Activated CD4-positive, alpha-beta T cell treated with anti-CD3 and anti-CD28 coated beads for 48 hours (primary cell): ENCODE measurements at regions not wholly inside any gene's neighbourhood (a gene's known extent, or its start where the extent isn't known, plus 50 kb on each side); places are given as distances from the start of the nearest gene placed in this dataset.

ENCODE experiments used
- DNase-seq: peaks from one replicate; pipeline ENCODE4 v3.0.0-alpha.2; 2020

DNA sequence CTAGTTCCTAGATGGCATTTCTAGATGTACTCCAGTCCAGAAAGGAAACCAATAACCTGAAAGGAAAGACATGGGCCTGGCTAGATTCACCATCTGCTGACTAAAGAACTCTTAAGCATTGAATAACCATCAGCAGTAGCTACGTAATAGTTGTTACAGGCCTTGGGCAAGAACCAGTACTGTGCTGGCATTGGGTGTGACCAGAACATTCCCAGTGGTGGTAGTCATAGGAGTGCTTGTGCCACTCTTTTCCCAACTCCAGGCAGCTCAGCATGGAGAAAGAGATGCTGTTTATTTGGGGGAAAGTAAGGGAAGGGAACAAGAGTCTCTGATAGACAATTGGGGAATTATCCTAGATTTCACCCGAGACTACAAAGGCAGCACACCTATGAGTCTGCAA is 333.3 kb downstream of the SLC16A7 start:
- no peak for DNase-seq

DNA sequence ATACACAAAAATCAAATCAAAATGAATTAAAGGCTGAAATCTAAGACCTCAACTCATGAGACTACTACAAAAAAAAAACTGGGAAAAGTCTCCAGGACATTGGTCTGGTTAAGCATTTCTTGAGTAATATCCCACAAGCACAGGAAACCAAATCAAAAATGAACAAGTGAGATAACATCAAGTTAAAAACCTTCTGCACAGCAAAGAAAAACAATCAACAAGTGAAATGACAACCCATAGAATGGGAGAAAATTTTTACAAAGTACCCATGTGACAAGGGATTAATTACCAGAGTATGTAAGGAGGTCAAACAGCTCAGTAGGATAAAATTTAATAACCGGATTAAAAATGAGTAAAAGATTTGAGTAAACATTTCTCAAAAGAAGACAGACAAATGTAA is 338.7 kb downstream of the SLC16A7 start:
- no peak for DNase-seq

DNA sequence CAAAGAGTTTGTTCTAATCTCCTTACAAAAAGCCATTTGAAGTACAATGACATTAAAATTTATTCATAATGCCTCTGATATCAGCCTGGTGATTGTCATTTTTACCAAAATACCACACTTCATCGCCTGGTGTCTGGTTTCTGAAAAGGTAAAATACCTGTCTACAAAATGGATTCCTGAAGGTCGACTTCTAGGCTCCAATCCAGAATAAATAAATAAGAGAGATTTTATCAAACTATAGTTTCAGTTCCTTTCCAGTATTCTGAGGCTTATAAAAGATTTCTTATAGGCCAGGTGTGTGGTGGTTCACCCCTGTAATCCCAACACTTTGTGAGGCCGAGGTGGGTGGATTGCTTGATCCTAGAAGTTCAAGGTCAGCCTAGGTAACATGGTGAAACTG is 340.7 kb downstream of the SLC16A7 start:
- DNase-seq: no peak

DNA sequence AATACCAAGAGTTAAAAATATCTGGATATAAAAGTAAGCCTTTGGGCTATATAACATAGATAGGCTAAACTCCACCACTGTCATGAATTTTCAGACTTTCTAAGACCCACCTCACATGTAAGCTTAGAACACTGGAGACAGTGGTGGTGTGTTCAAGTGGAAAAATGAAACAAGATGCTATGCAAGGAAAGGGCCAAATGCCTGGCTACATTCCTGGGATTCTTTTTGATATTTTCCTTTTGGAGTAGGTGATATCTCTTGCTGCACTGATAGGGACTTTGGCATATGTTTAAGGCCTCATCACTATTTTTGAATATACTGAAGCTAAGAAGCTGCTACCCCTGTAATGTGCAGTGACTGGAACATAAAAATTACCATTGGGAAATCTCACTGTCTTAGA is 341.3 kb downstream of the SLC16A7 start:
- no peak for DNase-seq

DNA sequence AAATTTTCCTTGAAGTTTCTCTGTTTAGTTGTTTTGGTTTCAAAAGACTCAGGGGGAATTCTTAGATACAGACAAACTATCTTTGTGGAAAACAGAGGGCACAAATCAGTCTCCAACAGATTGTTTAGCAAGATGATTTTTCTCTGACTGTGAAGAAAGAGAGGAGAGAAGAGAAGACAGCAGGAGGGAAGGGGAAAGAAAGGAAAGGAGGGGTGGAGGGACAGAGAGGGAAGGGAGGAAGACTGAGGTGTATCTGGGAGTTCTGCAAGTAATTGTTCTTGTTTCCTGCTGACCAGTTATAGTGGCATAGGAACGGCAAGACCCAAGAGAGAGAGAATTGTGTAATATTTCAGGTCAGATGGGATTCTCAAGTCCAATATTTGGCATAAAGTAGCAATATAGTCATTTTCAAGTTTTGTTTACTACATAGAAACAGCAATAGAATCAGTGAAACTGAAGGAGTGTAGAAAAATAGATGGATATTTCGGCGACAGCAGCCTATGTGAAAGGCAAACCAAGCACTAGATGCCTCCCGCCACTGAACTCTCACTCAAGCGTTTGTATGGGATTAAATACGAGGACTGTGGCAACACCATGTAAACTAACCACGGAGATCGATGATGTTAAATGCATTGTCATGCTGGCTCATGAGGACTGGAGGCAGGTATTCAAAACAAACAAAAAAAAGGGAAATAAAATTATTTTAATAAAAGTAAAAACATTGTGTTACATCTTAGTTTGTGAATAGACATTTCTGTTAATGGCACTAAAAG is 342.5 kb downstream of the SLC16A7 start:
- no peak for DNase-seq

DNA sequence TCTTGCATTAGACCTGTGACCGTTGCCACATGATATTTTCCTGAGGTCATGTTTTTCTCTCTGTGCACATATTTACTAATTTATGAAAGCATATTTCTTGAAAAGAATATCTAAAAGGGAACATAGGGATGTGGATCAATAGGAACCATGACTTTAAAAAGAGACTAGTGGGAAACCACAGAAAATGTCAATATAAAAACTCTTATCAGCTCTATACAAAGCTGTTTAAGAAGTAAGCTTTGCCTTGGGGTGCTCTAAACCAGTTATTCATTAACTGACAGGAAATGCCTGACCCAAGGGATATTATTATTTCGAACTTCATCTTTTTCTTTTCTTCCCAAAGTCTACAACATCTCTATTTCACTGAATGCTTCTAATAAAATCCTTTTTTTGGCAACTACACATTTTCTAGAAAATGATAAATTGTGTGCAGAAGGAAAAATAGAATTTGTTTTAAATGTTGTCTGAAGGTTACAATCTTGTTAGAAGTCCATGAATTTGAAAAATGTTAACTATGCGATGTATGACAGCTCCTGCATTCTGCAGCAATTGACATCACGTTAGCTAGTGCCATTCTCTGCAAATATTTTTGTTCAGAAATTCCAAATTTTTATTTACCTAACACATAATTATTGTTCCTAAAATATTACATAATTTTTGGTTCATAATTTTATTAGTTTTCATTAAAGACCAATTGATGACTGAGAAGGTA is 345.0 kb downstream of the SLC16A7 start:
- no peak for DNase-seq

DNA sequence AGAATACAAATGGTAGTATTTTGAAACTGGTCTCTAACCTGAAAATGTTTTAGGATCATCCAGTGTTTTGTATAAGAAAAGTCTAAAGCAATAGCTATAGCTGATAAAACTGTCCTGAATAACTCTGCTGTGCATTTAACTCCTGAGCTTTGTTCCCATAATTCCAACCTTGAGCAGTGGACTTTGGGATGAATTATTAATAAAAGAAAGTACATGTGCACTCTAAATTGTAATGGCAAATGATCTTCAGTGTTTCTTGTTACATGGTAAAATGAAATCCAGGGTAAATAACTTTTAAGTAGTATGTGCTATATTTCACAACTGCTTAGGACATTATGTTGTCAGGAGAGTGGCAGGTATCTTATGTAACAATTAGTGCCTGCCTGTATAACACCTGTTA is 345.6 kb downstream of the SLC16A7 start:
- DNase-seq: no peak

DNA sequence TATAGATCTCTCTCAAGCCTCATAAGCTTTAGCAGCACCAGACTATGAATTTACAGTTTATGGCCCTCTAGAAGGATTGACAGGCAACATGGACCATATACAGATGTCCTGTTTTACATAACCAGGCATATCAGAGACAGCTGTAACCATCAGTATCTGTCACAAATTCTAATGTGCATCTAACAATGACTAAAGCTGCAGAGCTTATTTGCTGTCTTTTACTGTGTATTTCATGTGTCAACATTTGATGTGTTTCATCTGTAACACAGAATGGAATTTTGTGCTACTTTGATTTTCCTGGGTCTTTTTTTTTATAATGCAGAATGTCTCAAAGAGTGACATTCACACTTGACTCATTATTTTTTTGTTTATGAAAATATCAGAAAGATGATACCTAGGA is 348.3 kb downstream of the SLC16A7 start:
- no peak for DNase-seq

DNA sequence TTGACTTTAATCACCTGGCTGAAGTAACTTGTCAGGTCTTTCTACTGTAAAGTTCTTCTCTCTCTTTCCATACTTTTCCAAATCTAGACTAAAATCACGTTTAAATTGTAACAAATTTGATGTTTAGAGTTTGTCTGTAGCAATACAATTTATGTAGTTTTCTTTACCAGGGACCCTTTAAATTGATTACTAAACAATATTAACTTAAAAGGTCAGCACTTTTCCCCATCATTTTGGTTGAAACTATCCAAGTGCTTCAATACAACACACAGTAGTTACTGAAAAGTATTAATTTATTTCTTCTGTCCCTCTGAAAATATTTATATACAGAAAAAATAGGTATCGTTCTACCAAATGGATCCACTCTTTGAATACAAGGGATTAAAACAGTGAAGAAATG is 350.8 kb downstream of the SLC16A7 start:
- DNase-seq: no peak

DNA sequence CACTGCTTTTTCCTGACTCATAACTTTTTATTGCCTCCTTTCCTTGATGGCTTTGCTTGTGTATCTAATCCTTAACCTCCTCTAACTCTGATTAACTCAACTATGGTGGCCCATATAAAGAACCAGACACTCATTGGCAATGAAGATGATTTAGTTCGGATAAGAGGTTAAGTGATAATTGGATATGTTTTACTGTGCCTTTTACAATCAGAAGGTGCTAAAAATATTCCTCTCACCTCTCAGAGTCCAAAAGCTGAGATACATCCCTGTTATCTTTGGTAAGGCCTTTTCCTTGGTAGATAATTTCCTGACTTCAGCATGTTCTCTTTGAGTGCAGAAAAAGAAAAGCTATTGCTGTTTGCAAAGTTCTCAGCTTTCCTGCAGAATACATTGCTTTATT is 367.7 kb downstream of the SLC16A7 start:
- no peak for DNase-seq

DNA sequence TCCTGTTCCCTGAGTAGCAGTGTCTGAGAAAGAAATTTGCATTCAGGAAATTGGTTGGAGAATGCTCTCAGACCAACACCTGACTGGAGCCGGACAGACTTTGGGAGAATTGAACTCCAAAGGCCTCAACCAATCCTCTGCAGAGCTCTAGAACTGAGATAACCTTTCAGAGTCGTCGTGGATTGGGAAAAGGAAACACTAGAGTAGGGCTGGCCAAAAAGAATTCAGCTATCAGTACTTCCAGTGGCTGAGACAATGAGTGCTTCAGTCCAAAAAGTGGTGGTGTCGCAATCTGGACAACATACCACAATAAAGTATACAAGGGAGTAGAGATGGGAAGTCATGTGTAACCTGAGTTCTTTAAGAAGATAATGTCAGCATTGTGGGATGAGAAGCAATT is 377.1 kb downstream of the SLC16A7 start:
- DNase-seq: no peak

DNA sequence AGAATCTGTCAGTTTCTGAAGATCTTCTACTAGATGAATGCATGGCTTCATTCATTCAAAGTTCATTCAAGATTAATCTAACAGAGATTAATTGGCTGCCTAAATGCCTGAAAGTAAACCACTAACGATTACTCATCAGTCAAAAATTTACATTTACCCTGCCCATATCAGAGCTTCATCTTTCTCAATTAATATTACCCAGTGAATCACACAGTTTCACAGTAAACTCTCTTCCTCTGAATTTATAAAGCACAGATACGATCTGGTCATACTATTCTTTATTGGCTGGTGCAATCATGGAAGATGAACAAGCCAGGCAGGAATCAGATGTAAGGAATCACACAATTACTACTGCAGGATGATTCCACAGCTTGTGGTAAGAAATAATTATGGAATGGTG is 377.7 kb downstream of the SLC16A7 start:
- DNase-seq: no peak

DNA sequence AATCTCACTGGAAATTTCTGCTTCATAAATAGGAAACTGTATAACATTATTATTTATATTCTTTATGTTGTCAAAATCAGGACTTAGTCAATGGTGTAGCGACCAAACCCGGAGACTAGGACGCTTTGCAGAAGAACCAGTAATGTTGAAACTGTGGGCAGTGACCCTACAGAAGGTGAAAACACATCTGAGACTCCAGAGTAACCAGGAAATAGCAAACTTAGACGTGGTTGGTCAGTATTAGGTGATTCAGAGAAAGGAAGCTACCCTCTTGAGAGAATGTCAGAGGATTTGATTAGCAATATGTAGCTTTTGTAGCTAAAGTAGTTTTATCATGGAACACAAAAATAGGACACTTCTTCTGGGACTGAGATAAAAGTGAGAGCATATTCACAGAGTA is 381.9 kb downstream of the SLC16A7 start:
- no peak for DNase-seq

DNA sequence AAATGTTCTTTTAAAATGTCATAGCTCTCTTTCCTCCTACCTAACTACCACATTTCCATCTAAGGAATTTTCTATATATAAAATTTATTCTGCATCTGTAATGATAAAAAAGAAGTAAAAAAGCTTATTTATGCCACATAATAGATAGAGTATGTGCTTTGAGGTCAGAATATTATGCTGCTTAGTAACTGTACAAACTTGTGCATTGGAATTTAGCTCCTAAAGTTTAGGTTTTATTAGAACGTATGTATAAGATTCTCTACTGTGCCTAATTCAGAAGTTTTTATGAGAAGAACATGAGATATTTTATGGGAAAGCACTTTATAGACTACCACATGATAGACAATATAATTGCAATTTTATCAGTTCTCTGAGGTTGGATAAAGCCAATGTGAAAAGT is 384.6 kb downstream of the SLC16A7 start:
- no peak for DNase-seq

DNA sequence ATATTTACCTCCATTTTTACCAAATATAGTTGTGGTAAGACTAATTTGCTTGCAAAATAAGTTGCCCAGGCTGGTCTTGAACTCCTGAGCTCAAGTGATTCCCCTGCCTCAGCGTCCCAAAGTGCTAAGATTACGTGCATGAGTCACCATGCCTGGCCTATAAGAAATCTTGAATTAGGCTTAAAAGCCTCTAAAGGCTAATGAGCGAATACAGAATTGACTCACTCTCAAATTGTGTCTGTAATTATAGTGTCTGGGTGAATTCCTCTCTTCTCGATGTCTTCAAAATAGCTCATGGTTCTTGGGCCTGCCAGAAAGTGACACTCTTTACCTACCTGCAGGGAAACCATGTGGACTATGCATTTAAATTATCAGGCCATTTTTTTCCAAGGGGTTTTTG is 403.5 kb downstream of the SLC16A7 start:
- DNase-seq: no peak

DNA sequence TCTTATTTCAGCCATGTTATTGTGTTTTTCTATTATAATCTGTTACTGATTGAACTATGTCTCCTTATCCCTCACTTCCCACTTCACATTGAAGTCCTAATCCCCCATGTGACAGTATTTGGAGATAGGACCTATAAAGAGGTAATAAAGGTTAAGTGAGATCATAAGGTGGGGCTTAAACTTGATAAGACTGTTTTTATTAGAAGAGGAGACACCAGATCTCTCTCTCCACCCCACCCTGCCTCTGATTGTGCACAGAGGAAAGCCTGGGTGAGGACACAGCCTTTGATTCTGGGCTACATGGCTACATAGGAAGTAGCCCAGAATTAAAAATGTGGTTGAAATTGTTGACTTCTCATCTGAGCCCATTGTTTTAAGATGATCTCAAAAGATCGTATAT is 414.7 kb downstream of the SLC16A7 start:
- DNase-seq: no peak

DNA sequence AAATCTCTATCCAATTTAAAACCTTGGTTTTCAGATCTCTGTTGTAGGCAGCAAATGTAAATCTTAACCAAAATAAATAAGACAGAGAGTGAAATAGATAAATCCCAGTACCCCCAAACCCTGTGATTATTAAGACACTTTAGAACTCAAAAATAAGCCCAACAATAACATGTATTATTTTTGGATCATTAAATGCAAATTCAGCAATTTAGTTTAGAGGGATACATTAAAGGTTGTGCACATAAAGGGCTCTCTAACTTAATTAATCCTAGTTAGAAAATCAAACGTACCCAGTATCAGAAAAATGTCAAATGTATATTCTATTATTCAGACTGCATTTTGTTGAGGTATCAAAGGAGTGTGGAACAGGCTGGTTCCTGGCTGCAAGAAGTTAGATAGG is 416.8 kb downstream of the SLC16A7 start:
- DNase-seq: no peak

DNA sequence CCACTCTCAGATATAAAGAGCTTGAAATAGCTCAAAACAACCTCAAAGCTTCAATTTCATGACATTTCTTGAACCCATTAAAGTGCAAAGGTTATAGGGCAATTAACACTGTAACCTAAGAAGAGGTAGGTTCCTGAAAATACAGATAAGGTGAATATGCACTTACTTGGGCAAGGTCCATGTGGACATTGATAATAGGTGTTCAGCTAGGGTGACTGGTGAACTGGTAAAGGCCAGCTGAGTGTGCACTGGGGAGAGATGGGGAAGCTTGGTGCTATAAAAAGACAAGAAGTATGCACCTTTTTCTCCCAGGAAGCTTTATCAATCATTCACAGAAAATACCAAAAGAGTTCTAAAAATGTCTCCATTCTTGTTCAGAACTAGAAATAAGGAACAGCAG is 418.6 kb downstream of the SLC16A7 start:
- DNase-seq: no peak

DNA sequence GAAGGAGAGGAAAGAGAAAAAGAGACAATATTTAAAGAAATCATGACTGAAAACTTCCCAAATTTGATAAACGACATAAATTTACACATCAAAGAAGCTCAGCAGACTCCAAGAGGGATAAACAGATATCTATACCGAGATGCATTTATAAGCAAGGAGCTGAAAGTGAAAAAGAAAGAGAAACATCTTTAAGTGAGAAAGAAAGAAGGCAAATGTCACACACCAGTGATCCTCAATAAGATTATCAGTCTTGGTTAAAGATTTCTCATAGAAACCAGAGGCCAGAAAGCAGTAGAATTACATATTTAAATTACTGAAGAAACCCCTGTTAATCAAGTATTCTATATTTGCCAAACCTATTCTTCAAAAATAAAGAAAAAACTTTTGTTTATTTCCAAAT is 424.2 kb downstream of the SLC16A7 start:
- no peak for DNase-seq

DNA sequence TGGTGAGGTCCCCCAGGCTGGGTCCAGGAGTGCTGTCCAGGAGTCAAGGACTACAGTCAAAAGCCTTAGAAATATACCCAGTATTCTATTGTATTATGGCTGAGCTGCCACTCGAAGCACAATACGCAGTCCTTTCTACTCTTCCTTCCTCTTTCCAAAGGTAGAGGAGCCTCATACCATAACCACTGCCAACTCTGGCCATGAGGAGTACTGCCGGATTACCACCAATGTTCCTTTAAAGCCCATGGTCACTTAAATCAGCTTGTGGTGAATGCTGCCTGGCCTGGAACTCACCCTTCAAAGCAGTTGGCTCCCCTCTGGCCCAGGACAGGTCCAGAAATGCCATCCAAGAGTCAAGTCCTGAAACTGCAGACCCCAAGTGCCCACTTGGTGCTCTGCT is 425.4 kb downstream of the SLC16A7 start:
- no peak for DNase-seq

DNA sequence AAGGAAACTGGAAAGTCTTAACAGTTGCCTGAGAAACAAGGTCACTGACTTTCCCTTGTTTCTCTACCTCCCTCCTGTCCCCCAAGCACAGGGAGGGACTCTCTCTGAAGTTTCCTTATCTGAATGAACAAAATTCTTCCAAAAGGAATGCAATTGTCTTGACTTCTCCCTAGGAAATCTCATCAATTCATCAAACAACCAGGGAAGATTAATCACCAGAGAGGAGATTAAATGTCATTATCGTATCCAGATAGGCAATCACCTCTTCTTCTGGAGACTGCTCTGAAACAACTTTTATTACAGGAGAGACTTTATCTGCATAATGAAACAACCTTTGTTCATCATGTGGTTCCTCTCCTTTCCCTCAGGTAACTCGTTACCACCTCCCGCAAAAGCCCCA is 431.4 kb downstream of the SLC16A7 start:
- no peak for DNase-seq

DNA sequence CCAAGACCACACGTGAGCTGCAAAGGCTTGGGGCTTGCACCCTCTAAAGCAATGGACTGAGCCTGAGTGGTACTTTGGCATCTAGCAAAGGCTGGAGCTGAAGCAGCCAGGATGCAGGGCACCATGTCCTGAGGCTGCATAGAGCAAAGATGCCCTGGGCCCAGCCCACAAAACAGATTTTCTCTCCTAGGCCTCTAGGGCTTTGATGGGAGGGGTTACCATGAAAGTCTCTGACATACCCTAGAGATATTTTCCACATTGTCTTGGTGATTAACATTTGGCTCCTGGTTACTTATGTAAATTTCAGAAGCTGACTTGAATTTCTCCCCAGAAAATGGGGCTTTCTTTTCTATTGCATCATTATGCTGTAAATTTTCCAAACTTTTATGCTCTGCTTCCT is 438.3 kb downstream of the SLC16A7 start:
- no peak for DNase-seq

DNA sequence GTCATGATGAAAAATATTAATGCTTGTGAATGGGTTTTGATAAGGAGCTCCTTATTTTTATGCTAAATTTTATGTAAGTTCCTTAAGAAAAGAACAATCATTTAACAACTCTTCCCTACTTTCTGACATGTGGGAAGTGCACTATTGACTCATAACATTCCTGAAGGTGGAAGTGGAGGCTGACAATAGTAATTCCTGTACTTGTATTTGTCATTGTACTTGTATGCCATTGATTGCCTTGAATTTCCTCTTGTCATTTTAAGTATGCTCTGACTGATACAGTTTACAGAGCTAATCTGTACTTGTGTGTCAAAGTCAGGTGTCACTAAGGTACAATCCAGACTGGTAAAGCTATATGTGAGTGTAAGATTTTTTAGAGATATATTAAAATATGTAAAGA is 440.0 kb downstream of the SLC16A7 start:
- no peak for DNase-seq

DNA sequence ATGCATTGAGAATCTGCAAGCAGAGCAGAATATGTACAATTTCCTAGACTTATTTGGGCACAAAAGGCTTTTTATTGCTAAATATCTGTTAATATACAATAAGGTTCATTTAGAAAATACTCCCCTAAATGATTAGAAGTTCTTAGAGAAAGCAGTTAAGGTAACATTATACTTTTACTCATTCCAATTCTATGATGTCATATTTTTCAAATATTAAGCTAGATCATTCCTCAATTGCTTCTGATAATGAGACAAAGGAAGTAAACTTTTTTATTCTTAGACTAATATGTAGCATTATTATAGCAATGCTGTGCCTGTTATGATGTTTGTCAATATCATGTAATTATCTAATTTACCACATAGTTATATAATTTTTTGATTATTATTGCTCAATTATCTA is 447.0 kb downstream of the SLC16A7 start:
- DNase-seq: no peak

DNA sequence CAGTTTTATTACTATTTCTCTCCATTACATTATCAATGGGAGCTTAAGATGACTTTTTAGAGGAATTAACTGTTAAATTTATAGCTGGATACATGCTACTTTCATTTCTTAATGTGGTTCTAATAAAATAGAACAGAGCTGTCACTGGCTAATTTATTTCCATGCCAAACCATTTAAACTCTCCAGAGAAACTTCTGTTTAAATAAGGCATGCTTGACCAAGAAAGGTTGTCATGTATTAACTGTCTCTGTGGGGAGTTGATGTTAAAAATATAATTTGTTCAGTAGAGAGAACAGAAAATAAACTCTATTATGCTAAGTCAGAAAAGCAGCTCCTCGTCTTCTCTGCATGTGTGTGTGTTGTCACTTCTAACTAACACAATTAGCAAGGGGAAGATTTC is 447.4 kb downstream of the SLC16A7 start:
- no peak for DNase-seq
